Upper lobe of left lung (tissue), 4 donors: ENCODE measurements at regions not wholly inside any gene's neighbourhood (a gene's known extent, or its start where the extent isn't known, plus 50 kb on each side); places are given as distances from the start of the nearest gene placed in this dataset.

Experiments used
- CTCF ChIP-seq, 6 experiments: fragments of 450-650 bp in 4 of 6; fragments of 200-600 bp in 2 of 6; sonication (generic) in 2 of 6; IDR thresholded peaks; one replicate each; pipeline ENCODE4 v1.5.1; 2016 to 2019; ENCODE audit warnings: antibody characterized with exemption in 6 of 6
- POLR2AphosphoS5 ChIP-seq, 2 donors: sonication (generic); formaldehyde crosslinking; IDR thresholded peaks; one replicate each; pipeline ENCODE4 v1.5.1; 2017; ENCODE audit warnings: antibody characterized with exemption in 2 of 2

- TF ChIP-seq POLR2AphosphoS5 (IDR thresholded peaks at IDR 0.05): no peak
- no peak for TF ChIP-seq CTCF (IDR thresholded peaks at IDR 0.05)
Measured at GRCh38 chr17:34827008-34827407, 134.3 kb downstream of the CCT6B start.
